SK-N-SH (cell line): ENCODE measurements at regions not wholly inside any gene's neighbourhood (a gene's known extent, or its start where the extent isn't known, plus 50 kb on each side); places are given as distances from the start of the nearest gene placed in this dataset.

Experiments used
- MAX ChIP-seq: IDR thresholded peaks from 2 replicates; pipeline ENCODE4 v1.4.0; 2012; ENCODE audit warnings: low read depth
- POLR2AphosphoS5 ChIP-seq: IDR thresholded peaks from 2 replicates; pipeline ENCODE4 v1.6.1; 2012; ENCODE audit warnings: low read depth, low read length
- TF ChIP-seq, protein P1 (sequence below): fragments of 200-600 bp; sonication (generic); IDR thresholded peaks from 2 replicates; pipeline ENCODE4 v1.6.1; 2017; ENCODE audit warnings: antibody characterized with exemption, mild to moderate bottlenecking, moderate library complexity

DNA sequence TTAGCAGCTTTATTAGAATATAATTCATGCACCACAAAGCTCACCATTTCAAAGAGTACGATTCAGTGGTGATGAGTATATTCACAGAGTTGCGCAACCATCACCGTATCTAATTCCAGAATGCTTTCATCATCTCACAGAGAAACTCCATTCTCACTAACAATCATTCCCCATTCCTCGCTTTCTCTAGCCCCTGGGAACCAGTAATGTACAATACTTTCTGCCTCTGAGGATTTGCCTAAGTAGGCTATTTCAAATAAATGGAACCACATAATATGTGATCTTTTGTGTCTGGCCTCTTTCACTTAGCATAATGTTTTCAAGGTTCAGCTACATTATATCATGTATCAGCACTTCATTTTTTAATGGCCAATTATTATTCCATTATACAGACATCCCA is 145.1 kb upstream of the ADAMTS16 start:
- TF ChIP-seq, protein P1, sequence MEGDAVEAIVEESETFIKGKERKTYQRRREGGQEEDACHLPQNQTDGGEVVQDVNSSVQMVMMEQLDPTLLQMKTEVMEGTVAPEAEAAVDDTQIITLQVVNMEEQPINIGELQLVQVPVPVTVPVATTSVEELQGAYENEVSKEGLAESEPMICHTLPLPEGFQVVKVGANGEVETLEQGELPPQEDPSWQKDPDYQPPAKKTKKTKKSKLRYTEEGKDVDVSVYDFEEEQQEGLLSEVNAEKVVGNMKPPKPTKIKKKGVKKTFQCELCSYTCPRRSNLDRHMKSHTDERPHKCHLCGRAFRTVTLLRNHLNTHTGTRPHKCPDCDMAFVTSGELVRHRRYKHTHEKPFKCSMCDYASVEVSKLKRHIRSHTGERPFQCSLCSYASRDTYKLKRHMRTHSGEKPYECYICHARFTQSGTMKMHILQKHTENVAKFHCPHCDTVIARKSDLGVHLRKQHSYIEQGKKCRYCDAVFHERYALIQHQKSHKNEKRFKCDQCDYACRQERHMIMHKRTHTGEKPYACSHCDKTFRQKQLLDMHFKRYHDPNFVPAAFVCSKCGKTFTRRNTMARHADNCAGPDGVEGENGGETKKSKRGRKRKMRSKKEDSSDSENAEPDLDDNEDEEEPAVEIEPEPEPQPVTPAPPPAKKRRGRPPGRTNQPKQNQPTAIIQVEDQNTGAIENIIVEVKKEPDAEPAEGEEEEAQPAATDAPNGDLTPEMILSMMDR: no peak
- no peak for TF ChIP-seq MAX
- no peak for TF ChIP-seq POLR2AphosphoS5
